ENCODE measurements at regions not wholly inside any gene's neighbourhood (a gene's known extent, or its start where the extent isn't known, plus 50 kb on each side); places are given as distances from the start of the nearest gene placed in this dataset.

DNA sequence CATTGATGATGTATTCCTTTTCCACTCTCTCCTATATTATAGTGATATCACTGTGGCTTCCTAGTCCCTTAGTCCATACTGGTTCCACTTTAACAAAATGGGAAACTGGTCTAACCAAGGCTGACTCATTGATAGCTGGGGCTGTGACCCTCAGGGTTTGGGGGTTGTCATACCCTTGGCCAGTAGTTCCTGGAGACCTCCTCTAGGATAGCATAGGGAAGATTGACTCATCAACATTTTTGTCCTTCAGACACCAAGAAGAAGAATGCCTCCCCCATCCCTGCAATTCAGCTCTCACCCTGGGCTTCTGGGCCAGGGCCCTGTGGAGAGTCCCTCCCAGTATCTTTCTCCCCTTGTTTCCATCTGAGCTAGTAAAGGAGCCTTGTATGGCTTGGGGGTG is 68.8 kb upstream of the PRPS1 start:
- ChIA-PET CTCF (no interaction called here), POLR2A (no interaction called here)
- DNase-seq (ENCODE audit: extremely low spot score) = no peak
- no peak for TF ChIP-seq CTBP1 (IDR thresholded peaks at IDR 0.05; ENCODE audit: borderline replicate concordance)
- no peak for TF ChIP-seq HDGF (IDR thresholded peaks at IDR 0.05; ENCODE audit: borderline replicate concordance)
- no peak for TF ChIP-seq SUZ12 (IDR thresholded peaks at IDR 0.05)
- no peak for TF ChIP-seq ELF4 (IDR thresholded peaks at IDR 0.05)
- TF ChIP-seq LEF1 (IDR thresholded peaks at IDR 0.05; ENCODE audit: borderline replicate concordance) = no peak

DNA sequence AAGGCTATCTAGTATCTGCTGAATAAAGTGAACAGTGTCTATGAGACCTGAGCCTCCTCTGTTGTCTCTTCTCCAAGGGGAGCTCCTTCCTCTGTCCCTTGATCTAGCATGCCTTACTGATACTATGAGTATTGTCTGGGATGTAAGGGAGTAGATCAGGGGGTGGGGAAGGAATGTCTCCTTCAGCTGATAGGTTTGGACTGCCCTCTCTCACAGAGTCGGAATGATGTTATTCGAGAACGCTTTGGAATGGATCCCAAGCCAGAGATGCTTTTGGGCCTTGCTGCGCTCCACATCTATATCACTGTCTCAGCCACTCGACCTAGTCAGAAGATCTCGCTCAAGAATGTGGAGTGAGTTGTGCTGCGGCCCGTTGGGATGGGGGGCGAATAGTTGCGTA is 68.3 kb upstream of the PRPS1 start:
- TF ChIP-seq FOXA1 (IDR thresholded peaks at IDR 0.05) (no peak), LEF1 (IDR thresholded peaks at IDR 0.05; ENCODE audit: borderline replicate concordance) (no peak), TARDBP (IDR thresholded peaks at IDR 0.05) (no peak), NFRKB (IDR thresholded peaks at IDR 0.05) (no peak), L3MBTL2 (conservative IDR thresholded peaks at IDR 0.05) (no peak), CTBP1 (IDR thresholded peaks at IDR 0.05; ENCODE audit: borderline replicate concordance) (no peak), SUZ12 (IDR thresholded peaks at IDR 0.05) (no peak), ARNT (IDR thresholded peaks at IDR 0.05) (no peak), FOXK2 (IDR thresholded peaks at IDR 0.05) (no peak), HDGF (IDR thresholded peaks at IDR 0.05; ENCODE audit: borderline replicate concordance) (no peak), ELF4 (IDR thresholded peaks at IDR 0.05) (no peak), ZNF384 (IDR thresholded peaks at IDR 0.05) (no peak), FOXM1 (IDR thresholded peaks at IDR 0.05; ENCODE audit: borderline replicate concordance) (no peak), SP1 (IDR thresholded peaks at IDR 0.05) (no peak), BHLHE40 (IDR thresholded peaks at IDR 0.05; ENCODE audit: borderline replicate concordance) (no peak)
- TF ChIP-seq, protein P1, sequence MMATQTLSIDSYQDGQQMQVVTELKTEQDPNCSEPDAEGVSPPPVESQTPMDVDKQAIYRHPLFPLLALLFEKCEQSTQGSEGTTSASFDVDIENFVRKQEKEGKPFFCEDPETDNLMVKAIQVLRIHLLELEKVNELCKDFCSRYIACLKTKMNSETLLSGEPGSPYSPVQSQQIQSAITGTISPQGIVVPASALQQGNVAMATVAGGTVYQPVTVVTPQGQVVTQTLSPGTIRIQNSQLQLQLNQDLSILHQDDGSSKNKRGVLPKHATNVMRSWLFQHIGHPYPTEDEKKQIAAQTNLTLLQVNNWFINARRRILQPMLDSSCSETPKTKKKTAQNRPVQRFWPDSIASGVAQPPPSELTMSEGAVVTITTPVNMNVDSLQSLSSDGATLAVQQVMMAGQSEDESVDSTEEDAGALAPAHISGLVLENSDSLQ (IDR thresholded peaks at IDR 0.05) = no peak
- ChIA-PET CTCF (no interaction called here), POLR2A (no interaction called here)

DNA sequence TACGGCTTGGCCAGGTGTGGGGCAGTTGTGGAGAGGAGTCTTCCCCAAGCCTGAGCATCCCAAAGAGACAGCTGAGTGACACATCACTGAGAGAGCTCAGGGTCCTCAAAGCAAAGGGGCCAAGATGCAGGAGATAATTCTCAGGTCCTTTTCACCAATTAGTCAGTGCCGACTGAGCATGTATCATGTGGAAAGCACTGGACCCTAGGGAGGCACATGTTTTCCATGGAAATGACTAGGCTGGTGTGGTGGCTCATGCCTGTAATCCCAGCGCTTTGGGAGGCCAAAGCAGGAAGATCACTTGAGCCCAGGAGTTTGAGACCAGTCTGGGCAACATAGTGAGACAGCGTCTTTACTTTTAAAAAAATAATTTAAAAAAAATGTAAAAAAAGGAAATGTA is 67.3 kb upstream of the PRPS1 start:
- no peak for DNase-seq (ENCODE audit: extremely low spot score)
- TF ChIP-seq L3MBTL2 (conservative IDR thresholded peaks at IDR 0.05) (no peak), ELF4 (IDR thresholded peaks at IDR 0.05) (no peak), NFRKB (IDR thresholded peaks at IDR 0.05) (no peak), CTBP1 (IDR thresholded peaks at IDR 0.05; ENCODE audit: borderline replicate concordance) (no peak), HDGF (IDR thresholded peaks at IDR 0.05; ENCODE audit: borderline replicate concordance) (no peak), TARDBP (IDR thresholded peaks at IDR 0.05) (no peak), FOXM1 (IDR thresholded peaks at IDR 0.05; ENCODE audit: borderline replicate concordance) (no peak), SUZ12 (IDR thresholded peaks at IDR 0.05) (no peak), SP1 (IDR thresholded peaks at IDR 0.05) (no peak), ARNT (IDR thresholded peaks at IDR 0.05) (no peak), LEF1 (IDR thresholded peaks at IDR 0.05; ENCODE audit: borderline replicate concordance) (no peak), FOXA1 (IDR thresholded peaks at IDR 0.05) (no peak), FOXK2 (IDR thresholded peaks at IDR 0.05) (no peak), ZNF384 (IDR thresholded peaks at IDR 0.05) (no peak), BHLHE40 (IDR thresholded peaks at IDR 0.05; ENCODE audit: borderline replicate concordance) (no peak)
- TF ChIP-seq, protein P1 (IDR thresholded peaks at IDR 0.05) = no peak
- CTCF ChIA-PET = no interaction called here
- POLR2A ChIA-PET = interaction anchor here (1.0 kb wide), 1 partner anchor 67 kb away, joined by 3 read pairs; the partner anchor contains the start of gene PRPS1

More for the DNA sequence above, 68.3 kb upstream of the PRPS1 start:
- no peak for DNase-seq (ENCODE audit: extremely low spot score)

DNA sequence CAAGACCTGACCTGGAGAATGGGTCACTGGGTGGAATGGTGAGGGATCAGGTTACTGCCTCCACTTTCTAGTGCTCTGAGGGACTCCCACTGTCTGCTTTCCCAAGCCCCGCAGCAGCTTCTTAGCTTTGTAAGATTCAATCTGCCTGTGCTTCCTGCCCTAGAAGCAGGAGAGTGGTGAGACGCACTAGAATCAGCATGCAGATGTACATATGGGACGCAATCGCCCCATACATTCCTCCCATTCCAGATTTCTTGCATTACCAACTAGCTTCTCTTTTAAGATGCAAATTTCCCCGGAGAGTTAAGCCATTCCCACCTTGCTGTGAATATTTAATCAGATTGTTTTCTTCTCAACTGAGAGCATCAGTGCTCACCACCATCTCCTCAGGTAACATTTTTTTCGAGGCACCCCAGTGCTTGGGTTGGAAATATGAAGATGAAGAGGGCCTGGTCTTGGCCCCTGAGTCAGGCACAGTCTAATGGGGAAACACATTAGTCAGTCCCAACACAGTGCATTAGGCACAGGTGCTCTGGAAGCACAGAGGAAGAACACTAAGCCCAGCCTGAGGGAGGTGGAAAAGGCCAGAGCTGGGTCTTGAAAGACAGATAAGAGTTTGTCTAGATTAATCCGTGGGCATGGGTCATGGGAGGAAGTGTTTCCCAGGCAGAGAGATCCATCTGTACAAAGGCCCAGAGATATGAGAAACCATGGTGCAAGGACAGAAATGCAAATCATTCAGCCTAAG is 66.7 kb upstream of the PRPS1 start:
- ChIA-PET CTCF (no interaction called here), POLR2A (interaction anchor here (1.0 kb wide), 1 partner anchor 66 kb away, joined by 3 read pairs; the partner anchor contains the start of gene PRPS1)
- TF ChIP-seq CTBP1 (IDR thresholded peaks at IDR 0.05; ENCODE audit: borderline replicate concordance) (no peak), ARNT (IDR thresholded peaks at IDR 0.05) (no peak), BHLHE40 (IDR thresholded peaks at IDR 0.05; ENCODE audit: borderline replicate concordance) (no peak), NFRKB (IDR thresholded peaks at IDR 0.05) (no peak), FOXM1 (IDR thresholded peaks at IDR 0.05; ENCODE audit: borderline replicate concordance) (no peak), LEF1 (IDR thresholded peaks at IDR 0.05; ENCODE audit: borderline replicate concordance) (no peak), HDGF (IDR thresholded peaks at IDR 0.05; ENCODE audit: borderline replicate concordance) (no peak), L3MBTL2 (conservative IDR thresholded peaks at IDR 0.05) (no peak), FOXK2 (IDR thresholded peaks at IDR 0.05) (no peak)
- DNase-seq (ENCODE audit: extremely low spot score) = no peak

DNA sequence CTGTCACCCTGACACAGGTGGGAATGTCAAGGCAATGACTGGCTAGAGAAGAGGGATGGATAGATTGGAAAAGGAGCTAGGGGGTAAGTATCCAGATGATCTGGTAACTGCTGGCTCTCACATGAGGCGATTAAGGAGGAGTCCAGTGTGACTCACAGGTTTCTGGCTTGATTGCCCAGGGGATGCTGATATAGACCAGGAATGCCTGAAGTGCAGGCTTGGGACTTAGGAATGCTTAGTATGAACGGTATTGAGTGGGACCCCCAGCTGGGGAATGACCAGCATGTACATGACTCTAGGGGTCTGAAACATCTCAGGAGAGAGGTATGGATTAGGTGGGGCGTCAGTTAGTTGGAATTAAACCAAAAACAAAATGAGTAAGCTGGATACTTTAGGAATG is 65.8 kb upstream of the PRPS1 start:
- ChIA-PET POLR2A (no interaction called here), CTCF (interaction anchor here (1.1 kb wide), 1 partner anchor 26 kb away, joined by 5 read pairs; no protein-coding TSS in a partner anchor)

More for the DNA sequence above, 65.8 kb upstream of the PRPS1 start:
- no peak for DNase-seq (ENCODE audit: extremely low spot score)
- TF ChIP-seq BHLHE40 (IDR thresholded peaks at IDR 0.05; ENCODE audit: borderline replicate concordance) (no peak), ZNF384 (IDR thresholded peaks at IDR 0.05) (no peak), HDGF (IDR thresholded peaks at IDR 0.05; ENCODE audit: borderline replicate concordance) (no peak), SP1 (IDR thresholded peaks at IDR 0.05) (no peak), ELF4 (IDR thresholded peaks at IDR 0.05) (no peak), FOXA1 (IDR thresholded peaks at IDR 0.05) (no peak), FOXK2 (IDR thresholded peaks at IDR 0.05) (no peak), ARNT (IDR thresholded peaks at IDR 0.05) (no peak), L3MBTL2 (conservative IDR thresholded peaks at IDR 0.05) (no peak), FOXM1 (IDR thresholded peaks at IDR 0.05; ENCODE audit: borderline replicate concordance) (no peak), LEF1 (IDR thresholded peaks at IDR 0.05; ENCODE audit: borderline replicate concordance) (no peak), NFRKB (IDR thresholded peaks at IDR 0.05) (no peak), CTBP1 (IDR thresholded peaks at IDR 0.05; ENCODE audit: borderline replicate concordance) (no peak), SUZ12 (IDR thresholded peaks at IDR 0.05) (no peak), TARDBP (IDR thresholded peaks at IDR 0.05) (no peak)
- TF ChIP-seq, protein P1 (IDR thresholded peaks at IDR 0.05) = no peak

Data from HEK293T (cell line).